HepG2 (cell line): ENCODE measurements at regions not wholly inside any gene's neighbourhood (a gene's known extent, or its start where the extent isn't known, plus 50 kb on each side); places are given as distances from the start of the nearest gene placed in this dataset.

ENCODE experiments used
- ATAC-seq: fragments of 200-7000 bp; cut with Tn5 transposase; 3 replicates; pipeline ENCODE4 v1.9.1; 2020; ENCODE audit warnings: mild to moderate bottlenecking, moderate library complexity
- BruUV-seq: library from RNA; stranded (reverse); fragments of 400-500 nt; replicated peaks from 2 replicates; lab custom pipeline; 2021; lab: Mats Ljungman, UMichigan
- CTCF ChIA-PET: fragments of 300-600 bp; formaldehyde crosslinking; extraction: SDS; loops from one replicate; lab custom pipeline; 2021; ENCODE audit warnings: low total read pairs, inconsistent platforms, low intra/inter-chr PET ratio; lab: Yijun Ruan, JAX
- POLR2A ChIA-PET: fragments of 350-600 bp; sonication (Branson Sonifier 250); formaldehyde crosslinking; loops from one replicate; lab custom pipeline; 2020; ENCODE audit warnings: antibody characterized with exemption, inconsistent platforms; lab: Yijun Ruan, JAX
- DNase-seq: peaks from one replicate; pipeline ENCODE4 v3.0.0-alpha.2; 2015; ENCODE audit warnings: low spot score
- FAIRE-seq: peaks from 3 replicates; lab custom pipeline; 2011; peaks lifted over from hg19 to GRCh38; lab: Jason Lieb, UNC
- H2AFZ ChIP-seq: one replicate; pipeline ENCODE4 v1.6.1; 2011; ENCODE audit warnings: low read length, inconsistent platforms
- H3K27ac ChIP-seq: fragments of 300-600 bp; 3 replicates; pipeline ENCODE4 v1.8.0; 2011; ENCODE audit warnings: mixed run types, mild to moderate bottlenecking, mixed read lengths, low read length, inconsistent platforms; ENCODE audit not compliant: insufficient read depth; ENCODE audit errors: extremely low read length
- H3K27me3 ChIP-seq, 2 experiments: fragments of 200-600 bp in 1 of 2; 2 replicates in 1 of 2; 3 replicates in 1 of 2; pipeline versions ENCODE4 v1.6.0 to v1.8.0; 2011; ENCODE audit warnings: low read length in 2 of 2, mild to moderate bottlenecking in 2 of 2, moderate library complexity in 2 of 2, inconsistent platforms in 1 of 2; ENCODE audit not compliant: insufficient read depth in 2 of 2, control insufficient read depth in 1 of 2
- H3K36me3 ChIP-seq, 2 experiments: fragments of 200-600 bp in 1 of 2; replicated peaks in 1 of 2; 2 replicates in 1 of 2; 3 replicates in 1 of 2; pipeline versions ENCODE4 v1.5.1 to v1.8.0; 2011; ENCODE audit warnings: low read length in 2 of 2, inconsistent platforms in 1 of 2; ENCODE audit not compliant: insufficient read depth in 2 of 2, control insufficient read depth in 1 of 2
- H3K4me1 ChIP-seq: 2 replicates; pipeline ENCODE4 v1.5.1; 2012; ENCODE audit warnings: low read length, inconsistent platforms; ENCODE audit not compliant: insufficient read depth
- H3K4me2 ChIP-seq: 2 replicates; pipeline ENCODE4 v1.6.0; 2011; ENCODE audit warnings: low read depth, low read length, inconsistent platforms
- H3K4me3 ChIP-seq, 3 experiments: fragments of 200-600 bp in 1 of 3; sonication (generic), shearing (Covaris generic) in 1 of 3; replicated peaks in 1 of 3; 2 replicates each; pipeline ENCODE4 v1.5.1; 2011 to 2016; ENCODE audit warnings: low read length in 3 of 3, inconsistent platforms in 2 of 3, low read depth in 2 of 3, mild to moderate bottlenecking in 2 of 3, control low read depth in 1 of 3, mixed read lengths in 1 of 3; ENCODE audit not compliant: insufficient read depth in 1 of 3
- H3K79me2 ChIP-seq: one replicate; pipeline ENCODE4 v1.6.1; 2011; ENCODE audit warnings: low read length, inconsistent platforms; ENCODE audit not compliant: insufficient read depth
- H3K9ac ChIP-seq: 2 replicates; pipeline ENCODE4 v1.6.0; 2011; ENCODE audit warnings: mild to moderate bottlenecking, low read depth, low read length, inconsistent platforms; ENCODE audit not compliant: insufficient read depth
- H3K9me3 ChIP-seq: 2 replicates; pipeline ENCODE4 v1.5.1; 2012; ENCODE audit warnings: mild to moderate bottlenecking, low read length
- H4K20me1 ChIP-seq: 2 replicates; pipeline ENCODE4 v1.6.0; 2011; ENCODE audit warnings: inconsistent platforms, mild to moderate bottlenecking, low read length, moderate library complexity; ENCODE audit not compliant: insufficient read depth
- CBX5 ChIP-seq: sonication (generic); formaldehyde crosslinking; IDR thresholded peaks from 2 replicates; pipeline ENCODE4 v1.4.0; 2020; ENCODE audit warnings: missing genetic modification reagents, borderline replicate concordance
- GATAD1 ChIP-seq: IDR thresholded peaks from 2 replicates; pipeline ENCODE4 v1.6.1; 2016; ENCODE audit warnings: missing genetic modification reagents, missing compliant biosample characterization
- KLF9 ChIP-seq: IDR thresholded peaks from 2 replicates; pipeline ENCODE4 v1.6.1; 2016; ENCODE audit warnings: low read depth
- PRPF4 ChIP-seq: fragments of 200-400 bp; formaldehyde crosslinking; IDR thresholded peaks from 2 replicates; pipeline ENCODE4 v1.6.1; 2016; ENCODE audit warnings: low read length, low read depth; ENCODE audit not compliant: poor library complexity, severe bottlenecking
- RARA ChIP-seq: IDR thresholded peaks from 2 replicates; pipeline ENCODE4 v1.6.1; 2016; ENCODE audit warnings: missing genetic modification reagents, missing compliant biosample characterization
- RBM22 ChIP-seq: fragments of 200-400 bp; formaldehyde crosslinking; optimal IDR thresholded peaks from 2 replicates; pipeline ENCODE3; 2017; ENCODE audit warnings: mild to moderate bottlenecking, low read length, moderate library complexity
- RFX3 ChIP-seq: IDR thresholded peaks from 2 replicates; pipeline ENCODE4 v1.6.1; 2016; ENCODE audit warnings: missing biosample characterization, missing genetic modification reagents
- RFX5 ChIP-seq: IDR thresholded peaks from 2 replicates; pipeline ENCODE4 v1.6.1; 2011; ENCODE audit warnings: low read depth, low read length, improper control_type of control experiment
- SKI ChIP-seq: fragments of 450-650 bp; IDR thresholded peaks from one replicate; pipeline ENCODE4 v1.6.1; 2018; ENCODE audit warnings: mild to moderate bottlenecking; ENCODE audit not compliant: partially characterized antibody
- SMAD3 ChIP-seq: sonication (generic); formaldehyde crosslinking; IDR thresholded peaks from 2 replicates; pipeline ENCODE4 v1.4.0; 2020; ENCODE audit warnings: missing genetic modification reagents
- TCF7L2 ChIP-seq: IDR thresholded peaks from 2 replicates; pipeline ENCODE4 v1.6.1; 2011; ENCODE audit warnings: mild to moderate bottlenecking, low read depth, low read length, moderate library complexity
- ZFAT ChIP-seq: sonication (generic); formaldehyde crosslinking; conservative IDR thresholded peaks from 2 replicates; pipeline ENCODE4 v1.8.1; 2023; ENCODE audit warnings: missing genetic modification reagents, inconsistent platforms
- ZIK1 ChIP-seq: sonication (generic); formaldehyde crosslinking; IDR thresholded peaks from 2 replicates; pipeline ENCODE4 v1.5.0; 2020; ENCODE audit warnings: mild to moderate bottlenecking, low read depth, missing genetic modification reagents, borderline replicate concordance
- ZKSCAN5 ChIP-seq: sonication (generic); formaldehyde crosslinking; IDR thresholded peaks from 2 replicates; pipeline ENCODE4 v1.5.1; 2020; ENCODE audit warnings: mild to moderate bottlenecking, missing genetic modification reagents
- WGBS: methylation state at CpG from one replicate; pipeline ENCODE4 v1.1.6; 2017; ENCODE audit warnings: low lambda C conversion rate; 5-methylcytosine and 5-hydroxymethylcytosine counted together
- in situ Hi-C: cut with HindIII; loops from 2 replicates; pipeline ENCODE4 v1.10.0; 2017; ENCODE audit warnings: low pct_unique_long_range_greater_than_20kb; ENCODE audit not compliant: extremely low pct_ligation_motif_present
- intact Hi-C: fragments of 100-400 bp; cut with micrococcal nuclease; formaldehyde crosslinking; loops from one replicate; pipeline ENCODE4 v1.10.0; 2022; ENCODE audit not compliant: unreplicated experiment
- TF ChIP-seq, protein P1 (sequence below): sonication (generic); formaldehyde crosslinking; IDR thresholded peaks from 2 replicates; pipeline ENCODE4 v1.4.0; 2020; ENCODE audit warnings: missing genetic modification reagents
- TF ChIP-seq, protein P2 (sequence below): sonication (generic); formaldehyde crosslinking; IDR thresholded peaks from 2 replicates; pipeline ENCODE4 v1.5.0; 2020; ENCODE audit warnings: mild to moderate bottlenecking, missing genetic modification reagents, borderline replicate concordance
- TF ChIP-seq, protein P3 (sequence below): sonication (generic); formaldehyde crosslinking; IDR thresholded peaks from 2 replicates; pipeline ENCODE4 v1.4.0; 2020; ENCODE audit warnings: missing genetic modification reagents, mild to moderate bottlenecking, borderline replicate concordance

DNA sequence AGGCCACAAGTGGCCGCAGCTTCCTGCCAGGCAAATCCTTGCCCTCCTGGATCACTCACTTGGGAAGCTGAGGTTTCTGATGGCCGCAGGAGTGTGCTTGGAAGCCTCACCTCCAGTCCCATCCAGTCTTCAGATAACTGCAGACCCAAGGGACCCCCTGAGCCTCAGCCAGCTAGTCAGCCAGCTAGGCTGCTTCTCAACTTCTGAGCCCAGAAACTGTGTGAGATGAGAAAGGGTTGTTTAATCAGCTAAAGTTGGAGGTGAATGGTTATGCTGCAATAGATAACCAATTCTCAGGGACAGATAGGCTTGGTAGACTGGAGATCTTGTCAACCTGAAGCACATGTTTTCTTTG, 96.9 kb downstream of the THBS2 start:
- in situ Hi-C loops, result no loop called here

More for the DNA sequence above, 96.9 kb downstream of the THBS2 start:
- Histone ChIP-seq H3K36me3 (no peaks in the 10 kb centered on the region), H3K4me2 (no peak overlapping the region), H3K79me2 (no peaks in the 10 kb centered on the region), H3K9me3 (no peaks in the 10 kb centered on the region), H3K4me1 (no peaks in the 10 kb centered on the region), H3K9ac (no peak overlapping the region), H4K20me1 (no peaks in the 10 kb centered on the region), H3K27me3 (peaks cover 21 to 70% of the 10 kb centered on the region in 2 experiments), H3K4me3 (no peak overlapping the region), H2AFZ (no peak overlapping the region), H3K27ac (no peak overlapping the region)
- no TSS peak for BruUV-seq
- TF ChIP-seq ZKSCAN5 (CRISPR knock-in tag) (no peak), ZIK1 (CRISPR knock-in tag) (no peak), GATAD1 (CRISPR knock-in tag) (no peak), KLF9 (CRISPR knock-in tag) (no peak), SKI (no peak), RFX5 (no peak), RARA (no peak), RBM22 (no peak), ZFAT (CRISPR knock-in tag) (no peak), TCF7L2 (no peak), SMAD3 (CRISPR knock-in tag) (no peak), PRPF4 (no peak), CBX5 (CRISPR knock-in tag) (no peak), RFX3 (CRISPR knock-in tag) (no peak)
- TF ChIP-seq, protein P1, sequence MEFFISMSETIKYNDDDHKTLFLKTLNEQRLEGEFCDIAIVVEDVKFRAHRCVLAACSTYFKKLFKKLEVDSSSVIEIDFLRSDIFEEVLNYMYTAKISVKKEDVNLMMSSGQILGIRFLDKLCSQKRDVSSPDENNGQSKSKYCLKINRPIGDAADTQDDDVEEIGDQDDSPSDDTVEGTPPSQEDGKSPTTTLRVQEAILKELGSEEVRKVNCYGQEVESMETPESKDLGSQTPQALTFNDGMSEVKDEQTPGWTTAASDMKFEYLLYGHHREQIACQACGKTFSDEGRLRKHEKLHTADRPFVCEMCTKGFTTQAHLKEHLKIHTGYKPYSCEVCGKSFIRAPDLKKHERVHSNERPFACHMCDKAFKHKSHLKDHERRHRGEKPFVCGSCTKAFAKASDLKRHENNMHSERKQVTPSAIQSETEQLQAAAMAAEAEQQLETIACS (CRISPR knock-in tag), result no peak
- TF ChIP-seq, protein P2, sequence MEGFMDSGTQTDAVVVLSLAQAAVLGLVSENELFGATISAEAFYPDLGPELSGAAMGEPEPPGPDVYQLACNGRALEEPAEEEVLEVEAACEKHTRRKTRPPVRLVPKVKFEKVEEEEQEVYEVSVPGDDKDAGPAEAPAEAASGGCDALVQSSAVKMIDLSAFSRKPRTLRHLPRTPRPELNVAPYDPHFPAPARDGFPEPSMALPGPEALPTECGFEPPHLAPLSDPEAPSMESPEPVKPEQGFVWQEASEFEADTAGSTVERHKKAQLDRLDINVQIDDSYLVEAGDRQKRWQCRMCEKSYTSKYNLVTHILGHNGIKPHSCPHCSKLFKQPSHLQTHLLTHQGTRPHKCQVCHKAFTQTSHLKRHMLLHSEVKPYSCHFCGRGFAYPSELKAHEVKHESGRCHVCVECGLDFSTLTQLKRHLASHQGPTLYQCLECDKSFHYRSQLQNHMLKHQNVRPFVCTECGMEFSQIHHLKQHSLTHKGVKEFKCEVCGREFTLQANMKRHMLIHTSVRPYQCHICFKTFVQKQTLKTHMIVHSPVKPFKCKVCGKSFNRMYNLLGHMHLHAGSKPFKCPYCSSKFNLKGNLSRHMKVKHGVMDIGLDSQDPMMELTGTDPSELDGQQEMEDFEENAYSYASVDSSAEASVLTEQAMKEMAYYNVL (CRISPR knock-in tag), result no peak
- TF ChIP-seq, protein P3, sequence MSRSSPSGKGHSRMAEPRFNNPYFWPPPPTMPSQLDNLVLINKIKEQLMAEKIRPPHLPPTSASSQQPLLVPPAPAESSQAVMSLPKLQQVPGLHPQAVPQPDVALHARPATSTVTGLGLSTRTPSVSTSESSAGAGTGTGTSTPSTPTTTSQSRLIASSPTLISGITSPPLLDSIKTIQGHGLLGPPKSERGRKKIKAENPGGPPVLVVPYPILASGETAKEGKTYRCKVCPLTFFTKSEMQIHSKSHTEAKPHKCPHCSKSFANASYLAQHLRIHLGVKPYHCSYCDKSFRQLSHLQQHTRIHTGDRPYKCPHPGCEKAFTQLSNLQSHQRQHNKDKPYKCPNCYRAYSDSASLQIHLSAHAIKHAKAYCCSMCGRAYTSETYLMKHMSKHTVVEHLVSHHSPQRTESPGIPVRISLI (CRISPR knock-in tag), result no peak
- DNase-seq, result no peak
- CTCF ChIA-PET, result no interaction called here
- no peak for FAIRE-seq
- 5% methylated on average over 2 of the region's 2 CpGs for WGBS
- ATAC-seq, result no peak
- intact Hi-C loops, result no loop called here
- POLR2A ChIA-PET, result no interaction called here
